ENCODE measurements at regions not wholly inside any gene's neighbourhood (a gene's known extent, or its start where the extent isn't known, plus 50 kb on each side); places are given as distances from the start of the nearest gene placed in this dataset.

GRCh38 chr6:167746975-167747374, 79.7 kb upstream of the AFDN start:
- no peak overlapping the region for H3K27ac ChIP-seq (ENCODE audit: low read depth, low read length)
- no peaks in the 10 kb centered on the region for H3K27me3 ChIP-seq (ENCODE audit: control insufficient read depth, insufficient read depth, low read length)
- H3K4me3 ChIP-seq (ENCODE audit: low read depth, low read length): no peak overlapping the region
- DNase-seq (ENCODE audit: low read depth, low spot score): no peak
- TF ChIP-seq, protein P1, sequence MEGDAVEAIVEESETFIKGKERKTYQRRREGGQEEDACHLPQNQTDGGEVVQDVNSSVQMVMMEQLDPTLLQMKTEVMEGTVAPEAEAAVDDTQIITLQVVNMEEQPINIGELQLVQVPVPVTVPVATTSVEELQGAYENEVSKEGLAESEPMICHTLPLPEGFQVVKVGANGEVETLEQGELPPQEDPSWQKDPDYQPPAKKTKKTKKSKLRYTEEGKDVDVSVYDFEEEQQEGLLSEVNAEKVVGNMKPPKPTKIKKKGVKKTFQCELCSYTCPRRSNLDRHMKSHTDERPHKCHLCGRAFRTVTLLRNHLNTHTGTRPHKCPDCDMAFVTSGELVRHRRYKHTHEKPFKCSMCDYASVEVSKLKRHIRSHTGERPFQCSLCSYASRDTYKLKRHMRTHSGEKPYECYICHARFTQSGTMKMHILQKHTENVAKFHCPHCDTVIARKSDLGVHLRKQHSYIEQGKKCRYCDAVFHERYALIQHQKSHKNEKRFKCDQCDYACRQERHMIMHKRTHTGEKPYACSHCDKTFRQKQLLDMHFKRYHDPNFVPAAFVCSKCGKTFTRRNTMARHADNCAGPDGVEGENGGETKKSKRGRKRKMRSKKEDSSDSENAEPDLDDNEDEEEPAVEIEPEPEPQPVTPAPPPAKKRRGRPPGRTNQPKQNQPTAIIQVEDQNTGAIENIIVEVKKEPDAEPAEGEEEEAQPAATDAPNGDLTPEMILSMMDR (IDR thresholded peaks at IDR 0.05; ENCODE audit: low read depth, low read length): no peak
- ChIA-PET POLR2A (no interaction called here), CTCF (no interaction called here)
- H3K9me3 ChIP-seq (ENCODE audit: control insufficient read depth, insufficient read depth, low read length): peaks cover 53% of the 10 kb centered on the region

DNA sequence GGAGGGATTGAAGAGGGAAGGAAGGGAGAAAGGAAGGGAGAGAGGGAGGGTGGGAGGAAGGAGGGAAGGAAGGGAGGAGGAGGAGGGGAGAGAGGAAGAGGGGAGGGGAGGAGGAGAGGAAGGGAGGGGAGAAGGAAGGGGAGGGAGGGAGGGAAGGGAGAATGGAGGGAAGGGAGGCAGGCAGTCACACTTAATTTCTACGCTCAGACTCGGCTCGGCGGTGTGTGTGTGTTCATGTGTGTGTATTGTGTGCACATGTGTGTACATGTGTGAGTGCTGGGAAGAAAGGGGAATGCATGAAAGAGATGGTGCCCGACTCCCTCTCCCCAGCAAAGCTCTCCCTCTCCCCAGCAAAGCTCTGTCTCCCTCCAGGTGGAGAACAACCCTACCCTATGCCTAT, 79.1 kb upstream of the AFDN start:
- ChIA-PET POLR2A (no interaction called here), CTCF (no interaction called here)
- Histone ChIP-seq H3K4me3 (ENCODE audit: low read depth, low read length) (no peak overlapping the region), H3K27ac (ENCODE audit: low read depth, low read length) (no peak overlapping the region), H3K9me3 (ENCODE audit: control insufficient read depth, insufficient read depth, low read length) (peaks cover 53% of the 10 kb centered on the region), H3K27me3 (ENCODE audit: control insufficient read depth, insufficient read depth, low read length) (no peaks in the 10 kb centered on the region)
- DNase-seq (ENCODE audit: low read depth, low spot score): no peak
- TF ChIP-seq, protein P1 (IDR thresholded peaks at IDR 0.05; ENCODE audit: low read depth, low read length): no peak

DNA sequence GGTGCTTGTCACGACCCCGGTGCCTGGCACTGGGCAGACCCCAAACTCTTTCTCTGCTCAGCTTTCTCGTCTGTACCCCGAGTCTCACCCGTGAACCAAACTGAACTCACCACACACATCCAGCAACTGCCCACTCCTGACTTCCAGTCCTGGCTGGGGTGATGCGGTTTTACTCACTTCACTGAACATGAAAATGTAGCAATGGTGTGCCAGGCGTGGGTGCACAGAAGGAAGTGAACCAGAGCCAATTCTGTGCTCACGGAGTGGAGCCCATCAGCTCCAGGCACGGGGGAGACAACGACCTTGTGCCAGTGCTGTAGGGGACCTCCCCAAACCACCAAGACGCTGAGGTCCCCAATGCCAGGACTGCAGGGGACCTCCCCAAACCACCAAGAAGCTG, 78.7 kb upstream of the AFDN start:
- Histone ChIP-seq H3K4me3 (ENCODE audit: low read depth, low read length) (no peak overlapping the region), H3K9me3 (ENCODE audit: control insufficient read depth, insufficient read depth, low read length) (peaks cover 54% of the 10 kb centered on the region), H3K27ac (ENCODE audit: low read depth, low read length) (no peak overlapping the region), H3K27me3 (ENCODE audit: control insufficient read depth, insufficient read depth, low read length) (no peaks in the 10 kb centered on the region)
- ChIA-PET POLR2A (no interaction called here), CTCF (no interaction called here)
- TF ChIP-seq, protein P1 (IDR thresholded peaks at IDR 0.05; ENCODE audit: low read depth, low read length): no peak
- no peak for DNase-seq (ENCODE audit: low read depth, low spot score)

- CTCF ChIA-PET: no interaction called here
Observed at GRCh38 chr6:167748458-167749379, 78.0 kb upstream of the AFDN start.

GRCh38 chr6:167750956-167751358, 75.8 kb upstream of the AFDN start:
- no peak for DNase-seq (ENCODE audit: low read depth, low spot score)
- H3K4me3 ChIP-seq (ENCODE audit: low read depth, low read length): no peak overlapping the region
- no peak overlapping the region for H3K27ac ChIP-seq (ENCODE audit: low read depth, low read length)
- CTCF ChIA-PET: no interaction called here
- no peaks in the 10 kb centered on the region for H3K27me3 ChIP-seq (ENCODE audit: control insufficient read depth, insufficient read depth, low read length)
- peaks cover 51% of the 10 kb centered on the region for H3K9me3 ChIP-seq (ENCODE audit: control insufficient read depth, insufficient read depth, low read length)
- TF ChIP-seq, protein P1 (IDR thresholded peaks at IDR 0.05; ENCODE audit: low read depth, low read length): no peak
- POLR2A ChIA-PET: no interaction called here

More at GRCh38 chr6:167748458-167749379, 78.0 kb upstream of the AFDN start:
- no peak for DNase-seq (ENCODE audit: low read depth, low spot score)
- TF ChIP-seq, protein P1 (IDR thresholded peaks at IDR 0.05; ENCODE audit: low read depth, low read length): no peak
- no peak overlapping the region for H3K27ac ChIP-seq (ENCODE audit: low read depth, low read length)
- H3K9me3 ChIP-seq (ENCODE audit: control insufficient read depth, insufficient read depth, low read length): peaks cover 57% of the 10 kb centered on the region
- POLR2A ChIA-PET: no interaction called here
- no peak overlapping the region for H3K4me3 ChIP-seq (ENCODE audit: low read depth, low read length)
- H3K27me3 ChIP-seq (ENCODE audit: control insufficient read depth, insufficient read depth, low read length): no peaks in the 10 kb centered on the region
